ENCODE measurements at regions not wholly inside any gene's neighbourhood (a gene's known extent, or its start where the extent isn't known, plus 50 kb on each side); places are given as distances from the start of the nearest gene placed in this dataset.

- no peak overlapping the region for H3K9ac ChIP-seq
- H3K9me3 ChIP-seq (ENCODE audit: low read depth) = no peaks in the 10 kb centered on the region
- H3K27ac ChIP-seq = no peak overlapping the region
- no peak overlapping the region for H3K4me3 ChIP-seq
- H3K79me2 ChIP-seq (ENCODE audit: low read depth) = no peaks in the 10 kb centered on the region
- Mint-ChIP-seq H3K9me3 (no peaks in the 10 kb centered on the region), H3K27ac (no peak overlapping the region), H3K4me1 (no peaks in the 10 kb centered on the region), H3K4me3 (no peak overlapping the region), H3K36me3 (no peaks in the 10 kb centered on the region), H3K27me3 (ENCODE audit: insufficient read depth, low read depth) (no peaks in the 10 kb centered on the region)
- H3K4me2 ChIP-seq = no peak overlapping the region
- DNase-seq (ENCODE audit: low spot score) = no peak
- no peaks in the 10 kb centered on the region for H4K20me1 ChIP-seq (ENCODE audit: low read depth)
- no peaks in the 10 kb centered on the region for H3K36me3 ChIP-seq
- TF ChIP-seq CTCF (IDR thresholded peaks at IDR 0.05) = no peak
- TF ChIP-seq EZH2 (IDR thresholded peaks at IDR 0.05) = no peak
- TF ChIP-seq EZH2phosphoT487 (IDR thresholded peaks at IDR 0.05) = no peak
- H3F3A ChIP-seq (ENCODE audit: low read depth) = no peaks in the 10 kb centered on the region
- H3K27me3 ChIP-seq = no peaks in the 10 kb centered on the region
- H2AFZ ChIP-seq (replicated peaks) = no peak overlapping the region
- no peaks in the 10 kb centered on the region for H3K4me1 ChIP-seq
These were observed 556.4 kb upstream of the CTNND2 start for GRCh38 chr5:12460493-12461261.

GRCh38 chr5:12459326-12459725 lies 555.1 kb upstream of the CTNND2 start:
- DNase-seq (ENCODE audit: low spot score) = no peak
- Histone ChIP-seq H3K4me1 (no peaks in the 10 kb centered on the region), H4K20me1 (ENCODE audit: low read depth) (no peaks in the 10 kb centered on the region), H2AFZ (replicated peaks) (no peak overlapping the region), H3K4me2 (no peak overlapping the region), H3F3A (ENCODE audit: low read depth) (no peaks in the 10 kb centered on the region), H3K36me3 (no peaks in the 10 kb centered on the region), H3K9me3 (ENCODE audit: low read depth) (no peaks in the 10 kb centered on the region), H3K79me2 (ENCODE audit: low read depth) (no peaks in the 10 kb centered on the region), H3K27me3 (no peaks in the 10 kb centered on the region), H3K9ac (no peak overlapping the region), H3K4me3 (no peak overlapping the region), H3K27ac (no peak overlapping the region)
- no peak for TF ChIP-seq CTCF (IDR thresholded peaks at IDR 0.05)
- TF ChIP-seq EZH2phosphoT487 (IDR thresholded peaks at IDR 0.05) = no peak
- TF ChIP-seq EZH2 (IDR thresholded peaks at IDR 0.05) = no peak
- Mint-ChIP-seq H3K4me3 (no peak overlapping the region), H3K9me3 (no peaks in the 10 kb centered on the region), H3K27ac (no peak overlapping the region), H3K4me1 (no peaks in the 10 kb centered on the region), H3K36me3 (no peaks in the 10 kb centered on the region), H3K27me3 (ENCODE audit: insufficient read depth, low read depth) (no peaks in the 10 kb centered on the region)

DNA sequence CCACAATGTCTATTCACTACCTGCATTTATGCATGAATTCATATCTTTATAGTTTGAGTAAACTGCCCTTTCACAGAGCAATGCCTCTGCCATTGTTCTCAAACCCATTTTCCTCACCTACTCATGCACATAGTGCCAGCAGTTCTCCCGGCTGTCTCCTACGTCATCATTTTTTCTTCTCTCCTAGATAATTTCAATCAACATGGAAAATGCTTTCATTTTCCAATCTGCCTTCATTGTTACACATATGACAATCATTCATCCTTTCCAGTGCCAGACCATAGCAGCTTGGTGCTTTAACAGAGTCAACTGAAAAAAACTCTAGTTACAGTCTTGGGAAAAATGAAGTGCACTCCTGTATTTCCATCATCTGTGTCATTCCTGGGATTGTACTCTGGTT lies 514.8 kb upstream of the CTNND2 start:
- H3K27me3 Mint-ChIP-seq (ENCODE audit: insufficient read depth, low read depth) = no peaks in the 10 kb centered on the region
- Histone ChIP-seq H3F3A (ENCODE audit: low read depth) (no peaks in the 10 kb centered on the region), H3K27me3 (no peaks in the 10 kb centered on the region), H2AFZ (replicated peaks) (no peak overlapping the region), H3K4me1 (no peaks in the 10 kb centered on the region), H3K9ac (no peak overlapping the region), H3K79me2 (ENCODE audit: low read depth) (no peaks in the 10 kb centered on the region), H3K4me2 (no peak overlapping the region), H4K20me1 (ENCODE audit: low read depth) (no peaks in the 10 kb centered on the region), H3K36me3 (no peaks in the 10 kb centered on the region), H3K9me3 (ENCODE audit: low read depth) (no peaks in the 10 kb centered on the region), H3K4me3 (no peak overlapping the region), H3K27ac (no peak overlapping the region)
- no peaks in the 10 kb centered on the region for H3K36me3 Mint-ChIP-seq
- no peaks in the 10 kb centered on the region for H3K4me1 Mint-ChIP-seq
- DNase-seq (ENCODE audit: low spot score) = no peak
- H3K9me3 Mint-ChIP-seq = peaks cover 2% of the 10 kb centered on the region
- TF ChIP-seq EZH2 (IDR thresholded peaks at IDR 0.05) (no peak), CTCF (IDR thresholded peaks at IDR 0.05) (no peak), EZH2phosphoT487 (IDR thresholded peaks at IDR 0.05) (no peak)
- H3K4me3 Mint-ChIP-seq = no peak overlapping the region
- H3K27ac Mint-ChIP-seq = no peak overlapping the region
